ENCODE measurements at regions not wholly inside any gene's neighbourhood (a gene's known extent, or its start where the extent isn't known, plus 50 kb on each side); places are given as distances from the start of the nearest gene placed in this dataset.
"Not testable (repeated sequence)": the region's sequence is repeated elsewhere in the genome, so short reads cannot be mapped to it uniquely, and the experiment has no call there.

DNA sequence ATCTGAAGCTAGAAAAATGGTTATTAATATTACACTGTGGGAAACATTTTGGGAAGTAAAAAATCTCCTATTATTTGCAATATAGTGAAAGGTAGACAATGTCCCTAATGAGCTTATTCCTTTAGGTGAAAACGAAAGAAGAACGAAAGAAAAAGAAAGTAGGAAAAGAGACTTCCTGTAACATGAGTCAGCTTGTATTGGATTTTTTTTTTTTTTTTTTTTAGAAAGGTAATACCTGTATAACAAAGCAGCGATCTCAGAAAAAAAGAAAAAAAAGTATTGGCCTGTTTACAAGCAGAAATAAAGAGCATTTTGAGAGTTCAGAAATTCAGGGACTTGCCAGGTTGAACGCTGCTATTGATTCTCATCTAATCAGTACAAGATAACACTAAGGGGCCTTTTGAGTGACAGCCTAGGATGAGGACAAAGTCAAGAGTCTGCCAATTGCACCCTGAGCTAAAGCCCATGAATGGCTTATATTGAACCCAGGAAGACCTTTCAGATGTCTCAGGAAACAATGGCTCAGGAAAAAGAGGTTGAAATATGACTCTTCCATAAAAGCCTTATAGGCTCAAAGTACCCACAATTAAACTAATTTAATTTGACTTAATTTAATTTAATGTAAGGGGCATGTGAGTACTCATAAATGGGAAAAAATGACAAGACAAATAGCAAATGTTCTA is 615.6 kb upstream of the CDH2 start:
- no peak for DNase-seq

DNA sequence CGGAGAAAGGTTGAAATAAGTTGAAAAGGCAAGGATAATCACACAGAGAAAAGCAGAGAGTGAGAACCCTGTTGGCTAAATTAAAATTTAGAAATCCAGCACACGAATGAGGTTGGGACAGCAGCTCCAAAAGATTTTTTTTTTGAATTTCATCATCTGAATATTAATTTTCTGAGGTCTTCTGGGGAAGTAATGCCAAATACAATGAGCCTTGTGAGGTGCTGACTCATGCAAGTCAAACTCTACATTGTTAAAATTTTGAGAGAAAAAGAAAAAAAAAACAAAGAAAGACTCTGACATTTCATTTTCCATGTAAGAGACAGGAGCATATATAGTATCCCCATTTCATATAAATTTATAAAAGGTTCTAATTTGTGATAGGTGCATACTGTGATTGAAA is 614.2 kb upstream of the CDH2 start:
- DNase-seq = no peak

DNA sequence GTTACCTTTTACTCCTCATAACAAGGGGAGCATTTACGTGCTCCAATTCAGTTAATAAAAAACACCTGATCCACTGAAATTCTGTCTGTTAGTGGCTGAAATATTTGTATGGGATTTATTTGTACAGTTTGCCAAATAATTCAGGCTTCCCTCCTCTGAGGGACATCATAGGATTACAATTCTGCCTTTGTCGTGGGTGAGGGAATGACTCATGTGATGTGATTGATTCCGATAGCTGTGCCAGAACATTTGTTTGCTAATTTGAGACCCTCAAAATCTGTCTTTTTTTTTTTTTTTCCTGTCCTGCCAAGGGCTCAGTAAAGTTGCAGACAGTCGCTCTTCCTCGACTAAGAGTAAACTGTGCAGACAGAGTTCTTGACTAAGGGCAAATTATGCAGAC is 612.6 kb upstream of the CDH2 start:
- no peak for DNase-seq

DNA sequence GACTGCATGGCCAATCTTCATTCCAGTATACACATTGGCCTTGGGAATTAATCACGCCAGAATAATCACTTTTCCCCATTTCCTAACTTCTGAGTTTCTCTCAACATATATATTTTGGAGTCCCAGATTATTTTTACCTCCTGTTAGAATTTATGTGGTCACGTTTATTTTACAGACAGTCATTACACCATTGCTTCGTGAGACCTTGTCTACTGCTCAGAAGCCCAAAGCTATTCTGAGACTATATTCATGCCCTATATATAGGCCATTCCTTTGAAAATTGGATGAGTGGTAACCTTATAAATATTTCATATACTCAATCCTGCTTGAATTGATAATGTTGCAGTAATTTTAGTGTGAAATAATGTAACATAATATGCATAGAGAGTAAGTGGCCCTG is 610.0 kb upstream of the CDH2 start:
- no peak for DNase-seq

DNA sequence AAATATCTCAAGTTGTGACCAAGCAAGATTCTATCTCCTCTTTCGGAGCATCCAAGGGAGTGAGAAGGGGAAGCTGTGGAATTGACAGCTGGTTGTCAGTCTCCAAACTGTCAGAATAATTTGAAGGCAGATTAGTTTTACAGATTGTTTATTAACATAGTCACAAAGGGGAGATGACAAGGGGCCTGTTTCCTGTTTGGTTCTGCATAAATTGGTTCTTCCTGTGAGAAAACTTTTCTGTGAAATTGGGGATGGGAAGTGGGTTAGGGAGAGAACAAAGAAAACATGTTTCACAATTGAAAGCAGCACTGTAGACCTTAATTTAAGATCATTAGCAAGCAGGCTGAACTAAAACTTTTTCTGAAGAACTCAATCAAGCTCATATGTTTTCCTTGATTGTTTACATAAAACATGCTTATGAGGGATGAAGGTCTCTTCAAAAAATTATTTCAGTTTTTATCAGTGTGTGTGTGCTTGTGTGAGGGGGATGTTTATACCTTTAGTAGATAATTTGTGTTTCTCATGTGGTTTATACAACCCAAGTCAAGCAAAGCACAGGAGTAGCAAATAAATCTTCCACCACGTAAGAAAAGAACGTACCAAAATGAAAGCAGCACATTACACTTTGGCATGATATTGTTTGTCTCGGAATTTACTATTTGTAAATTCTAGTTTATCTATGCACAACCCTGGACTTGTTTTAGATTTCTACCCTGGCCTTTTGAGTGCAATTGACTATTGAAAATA is 604.9 kb upstream of the CDH2 start:
- no peak for DNase-seq

DNA sequence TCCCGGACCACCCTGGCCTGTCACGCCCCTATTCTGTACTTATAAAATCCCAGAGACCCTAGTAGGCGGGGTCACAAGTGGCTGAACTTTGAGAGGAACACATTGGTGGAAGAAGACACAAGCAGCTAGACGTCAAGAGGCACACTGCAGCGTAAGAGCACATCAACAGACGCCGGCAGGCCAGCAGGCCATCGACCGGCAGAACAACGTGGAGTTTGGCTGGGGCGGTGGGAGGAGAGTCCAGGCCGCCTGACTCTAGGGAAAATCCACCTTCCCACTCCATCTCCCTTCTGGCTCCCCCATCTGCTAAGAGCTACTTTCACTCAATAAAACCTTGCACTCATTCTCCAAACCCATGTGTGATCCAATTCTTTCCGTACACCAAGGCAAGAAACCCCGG is 601.8 kb upstream of the CDH2 start:
- no peak for DNase-seq

DNA sequence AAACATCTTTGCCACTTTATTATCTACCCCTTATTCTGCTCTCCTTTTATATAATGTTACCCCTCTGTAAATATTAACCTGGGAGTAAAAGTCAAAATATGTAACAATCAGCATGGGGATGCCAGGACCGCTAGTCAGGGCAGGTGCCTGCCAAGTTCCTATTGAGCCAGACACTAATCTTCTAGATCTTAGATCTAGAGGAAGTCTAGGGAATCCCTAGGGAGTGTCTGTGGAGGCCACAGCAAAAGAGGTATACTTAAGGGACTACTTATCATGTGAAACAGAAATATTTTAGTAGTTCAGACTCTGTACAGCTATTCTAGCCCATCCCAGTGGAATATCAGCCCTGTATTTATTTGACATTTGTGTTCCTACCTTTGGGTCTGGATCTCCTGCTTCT is 600.8 kb upstream of the CDH2 start:
- no peak for DNase-seq

DNA sequence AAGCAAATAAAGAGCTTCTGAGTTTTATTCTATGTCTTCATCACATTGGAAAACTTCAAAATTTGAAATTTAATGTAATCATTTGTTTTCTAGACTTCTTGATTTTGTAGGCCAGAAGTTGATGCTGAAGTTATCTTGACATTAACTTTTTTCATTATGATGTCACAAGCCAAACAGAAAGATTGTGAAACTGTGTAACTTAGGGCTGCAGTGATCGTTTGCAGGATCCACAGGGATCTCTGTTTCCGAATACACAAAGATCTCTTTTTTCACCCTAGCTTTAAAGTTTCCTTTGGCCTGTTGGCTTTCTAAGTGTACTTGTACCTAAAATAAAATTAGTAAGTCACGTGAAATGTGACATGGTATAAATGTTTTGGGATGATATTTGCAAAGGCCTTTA is 594.9 kb upstream of the CDH2 start:
- DNase-seq = no peak

DNA sequence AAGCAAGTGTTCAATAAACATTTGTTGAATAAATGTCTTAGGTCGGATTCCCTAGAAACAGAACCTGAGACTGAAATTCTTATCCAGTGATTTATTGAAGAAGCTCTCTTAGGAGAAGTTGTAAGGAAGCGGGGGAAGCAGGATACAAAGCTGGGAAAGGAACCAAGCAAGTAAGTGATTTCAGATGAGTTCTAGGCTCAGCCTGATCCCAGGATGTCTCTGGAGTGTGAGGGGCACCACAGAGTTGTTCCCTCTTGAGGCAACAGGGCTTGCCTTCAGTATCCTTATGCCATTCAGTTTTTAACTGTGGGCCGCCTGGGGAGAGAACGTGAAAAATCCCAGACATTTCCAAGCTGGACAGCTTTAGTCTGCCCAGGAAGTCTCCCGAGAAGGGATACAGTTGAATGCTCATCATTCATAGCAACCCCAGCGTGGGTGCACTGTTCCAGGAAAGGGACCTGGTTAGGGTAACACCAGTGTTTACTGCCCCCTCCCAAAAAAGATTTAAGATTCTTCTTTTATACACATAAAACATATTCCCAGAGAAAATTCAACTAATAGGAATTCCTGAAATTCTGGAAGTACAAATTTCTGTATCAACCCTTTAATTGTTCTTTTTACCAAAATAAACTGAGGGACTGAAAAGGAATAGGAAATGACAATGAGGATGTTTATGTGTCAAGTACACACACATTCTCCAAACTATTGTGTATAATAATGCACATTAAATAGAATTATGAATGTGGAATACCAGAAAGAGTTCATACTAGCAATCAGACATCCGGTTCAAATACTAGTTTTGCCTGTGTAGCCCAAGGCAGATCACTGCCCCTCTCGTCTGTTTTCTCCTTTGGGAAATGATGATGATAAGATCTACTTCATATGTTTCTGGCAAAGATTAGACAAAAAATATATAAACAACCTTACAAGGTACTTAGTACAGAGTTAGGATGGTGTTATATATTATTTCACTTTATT is 592.1 kb upstream of the CDH2 start:
- no peak for DNase-seq

DNA sequence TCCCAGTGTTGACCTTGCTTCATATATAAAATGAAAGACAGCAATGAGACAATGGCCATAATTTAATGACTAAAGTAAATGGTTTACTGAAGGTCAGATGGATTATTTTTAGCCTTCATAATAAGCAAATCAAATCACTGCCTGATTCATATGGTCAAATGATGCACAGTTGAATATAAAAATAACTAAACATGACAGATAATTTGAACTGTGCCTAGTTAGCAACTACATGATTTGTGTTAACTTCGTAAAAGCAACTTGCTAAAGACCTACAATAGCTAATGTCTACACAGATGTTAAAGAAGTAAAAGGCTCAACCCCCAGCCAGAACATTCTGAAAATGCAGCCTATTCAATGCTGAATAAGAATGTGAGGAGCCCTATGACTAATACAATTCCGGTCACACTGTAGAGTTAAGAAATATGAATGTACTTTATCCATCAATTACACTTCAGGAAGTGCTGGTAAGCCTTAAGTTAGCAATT is 590.8 kb upstream of the CDH2 start:
- no peak for DNase-seq

DNA sequence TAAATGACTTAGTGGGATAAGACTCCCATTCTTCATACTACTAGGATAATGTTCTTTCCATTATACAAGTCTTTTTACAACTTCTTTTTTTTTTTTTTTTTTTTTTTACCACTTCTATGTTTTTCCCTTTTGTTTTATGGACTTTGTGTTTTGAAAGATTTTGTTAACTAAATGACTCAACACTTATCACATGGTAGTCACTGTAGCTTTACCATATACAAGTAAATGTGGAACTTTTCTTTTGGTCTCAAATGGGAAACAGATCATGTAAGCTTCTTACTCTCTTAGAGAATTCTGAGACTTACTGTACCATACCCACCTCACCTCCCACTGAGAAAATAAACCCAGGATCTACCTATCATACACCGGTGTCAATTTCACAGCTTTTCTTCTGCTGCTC is 590.3 kb upstream of the CDH2 start:
- no peak for DNase-seq

DNA sequence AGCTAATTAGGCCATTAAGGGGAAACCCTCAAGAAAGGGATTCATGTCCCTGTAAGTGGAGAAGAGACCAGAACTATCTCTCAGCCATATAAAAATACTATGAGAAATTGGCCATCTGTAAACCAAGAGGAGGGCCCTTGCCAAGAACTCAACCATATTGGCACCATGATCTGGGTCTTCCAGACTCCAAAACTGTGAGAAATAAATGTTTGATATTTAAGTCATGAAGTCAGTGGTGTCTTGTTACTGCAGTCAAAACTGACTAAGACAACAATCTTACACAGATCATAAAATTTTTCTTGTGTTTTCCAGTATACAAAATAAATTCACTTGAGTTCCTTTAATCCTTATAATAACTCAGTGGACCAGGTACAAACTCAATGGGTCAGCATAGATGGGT is 589.8 kb upstream of the CDH2 start:
- DNase-seq = no peak

DNA sequence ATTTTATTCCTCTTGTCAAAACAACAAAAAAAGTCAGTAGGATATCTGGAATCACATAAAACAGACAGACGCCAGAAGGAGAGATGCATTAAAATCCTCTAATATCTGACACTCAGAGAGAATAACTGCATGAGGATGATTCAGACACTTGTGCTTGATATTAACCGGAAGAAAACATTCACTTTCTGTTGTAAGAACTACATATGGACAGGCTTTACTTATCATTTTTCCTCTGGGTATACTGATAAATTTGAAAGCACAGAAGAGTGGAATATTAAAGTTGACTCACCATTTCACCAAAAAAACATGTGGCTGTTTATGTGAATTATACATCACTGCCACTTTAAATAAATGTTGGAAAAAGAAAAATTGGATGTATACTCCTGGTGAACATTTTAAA is 589.1 kb upstream of the CDH2 start:
- no peak for DNase-seq

DNA sequence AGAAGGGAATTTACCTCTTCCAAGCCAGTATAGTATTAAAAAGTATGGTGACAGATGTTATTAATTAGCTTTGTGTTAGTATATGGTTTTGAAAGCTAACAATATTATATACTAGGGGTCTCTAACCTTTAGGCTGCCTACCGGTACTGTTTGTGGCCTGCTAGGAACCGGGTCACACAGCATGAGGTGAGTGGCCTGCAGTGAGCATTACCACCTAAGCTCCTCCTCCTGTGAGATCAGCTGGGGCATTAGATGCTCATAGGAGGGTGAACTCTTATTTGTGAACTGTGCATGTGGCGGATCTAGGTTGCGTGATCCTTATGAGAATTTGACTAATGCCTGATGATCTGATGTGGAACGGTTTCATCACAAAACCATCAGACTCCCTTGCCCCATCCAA is 583.4 kb upstream of the CDH2 start:
- DNase-seq = no peak

DNA sequence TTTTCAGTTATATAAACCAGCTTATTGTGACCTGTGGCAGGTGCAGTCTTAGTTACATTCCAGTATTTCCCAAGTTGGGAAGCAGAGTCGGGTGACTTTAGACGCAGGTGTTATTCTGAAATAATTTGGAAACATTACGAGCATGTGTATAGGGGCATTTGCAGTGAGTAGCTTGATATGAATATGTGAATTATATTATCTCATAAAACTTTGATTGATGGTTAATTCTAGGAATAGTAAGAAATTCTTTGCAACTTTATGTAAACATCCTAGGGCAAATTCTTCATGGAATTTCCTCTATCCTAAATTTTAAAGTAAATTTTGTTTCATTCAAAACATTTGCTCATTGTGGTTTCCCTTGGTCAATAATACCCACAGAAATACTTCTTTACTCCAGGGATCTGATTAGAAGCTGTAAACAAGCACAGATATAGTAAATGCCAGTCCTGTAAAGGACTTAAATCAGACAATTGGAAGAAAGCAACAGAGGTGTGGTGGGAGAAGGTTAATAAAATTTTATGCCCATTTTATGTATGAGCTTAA is 580.6 kb upstream of the CDH2 start:
- DNase-seq = no peak

DNA sequence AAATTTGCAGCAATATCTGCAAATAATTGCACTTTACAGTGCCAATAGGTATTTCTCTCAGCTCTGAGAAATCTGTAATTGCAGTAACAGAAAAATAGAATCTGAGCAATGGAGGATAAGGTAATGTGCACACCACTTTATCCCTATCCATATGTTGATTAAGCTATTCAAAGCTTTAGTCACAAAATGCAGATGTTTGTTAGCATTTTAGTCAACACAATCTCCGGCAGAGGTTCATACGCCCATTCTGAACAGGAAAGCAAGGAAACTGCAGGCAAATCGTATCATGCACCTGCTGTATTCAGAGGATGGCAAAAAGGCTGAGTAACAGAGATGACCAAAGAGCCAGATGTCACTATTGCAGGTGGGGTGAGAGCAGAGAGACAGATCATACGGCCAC is 566.2 kb upstream of the CDH2 start:
- DNase-seq = no peak

DNA sequence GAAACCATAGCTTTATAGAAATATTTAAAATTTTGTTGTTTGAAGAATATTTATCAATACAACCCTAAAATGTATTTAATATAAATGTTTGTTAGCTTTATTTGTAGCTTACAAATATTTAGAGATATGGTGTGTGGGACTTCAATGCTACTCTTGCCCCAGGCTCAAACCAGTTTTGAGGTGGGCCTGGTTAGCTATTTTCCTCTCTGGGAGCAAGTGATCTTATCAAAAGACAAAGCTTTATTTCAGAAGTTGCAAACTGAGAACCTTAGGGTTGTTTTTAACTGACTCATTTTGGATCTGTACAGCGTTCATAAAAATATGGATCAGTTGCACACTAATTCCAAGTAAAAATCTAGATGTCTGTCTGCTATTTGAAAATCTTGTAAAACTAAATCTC is 563.6 kb upstream of the CDH2 start:
- no peak for DNase-seq

DNA sequence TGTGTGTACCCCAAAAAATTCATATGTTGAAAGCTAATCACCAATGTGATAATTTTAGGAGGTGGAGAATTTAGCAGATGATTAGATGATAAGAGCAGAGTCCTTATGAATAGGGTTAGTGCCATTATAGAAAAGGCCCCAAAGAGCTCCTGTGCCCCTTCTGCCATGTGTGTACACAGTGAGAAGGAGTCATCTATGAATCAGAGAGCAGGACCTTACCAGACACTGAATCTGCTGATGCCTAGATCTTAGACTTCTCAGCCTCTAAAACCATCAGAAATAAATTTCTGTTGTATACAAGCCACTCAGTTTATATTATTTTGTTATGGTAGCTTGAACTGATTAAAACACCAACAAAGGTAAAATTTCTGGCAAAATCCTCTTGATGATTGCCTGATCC is 560.0 kb upstream of the CDH2 start:
- DNase-seq = no peak

DNA sequence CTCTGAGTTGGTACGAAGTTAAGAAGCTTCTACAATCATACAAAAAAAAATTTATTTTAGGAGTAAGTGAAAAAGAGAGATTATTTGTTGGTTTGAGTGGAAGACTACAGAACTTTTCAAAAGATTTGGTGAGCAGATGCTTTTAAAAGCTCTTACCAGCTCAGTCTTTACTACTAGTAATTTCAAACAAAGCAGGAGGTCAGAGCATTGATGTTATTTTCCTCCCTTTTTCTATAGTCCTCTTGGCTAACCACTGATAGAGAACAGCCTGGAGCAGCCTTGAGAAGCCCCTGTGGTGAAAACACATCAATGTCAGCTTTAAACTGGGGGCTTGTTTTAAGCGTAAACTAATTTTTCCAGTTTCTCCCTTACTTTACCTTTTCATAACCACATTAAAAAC is 559.3 kb upstream of the CDH2 start:
- DNase-seq = no peak

DNA sequence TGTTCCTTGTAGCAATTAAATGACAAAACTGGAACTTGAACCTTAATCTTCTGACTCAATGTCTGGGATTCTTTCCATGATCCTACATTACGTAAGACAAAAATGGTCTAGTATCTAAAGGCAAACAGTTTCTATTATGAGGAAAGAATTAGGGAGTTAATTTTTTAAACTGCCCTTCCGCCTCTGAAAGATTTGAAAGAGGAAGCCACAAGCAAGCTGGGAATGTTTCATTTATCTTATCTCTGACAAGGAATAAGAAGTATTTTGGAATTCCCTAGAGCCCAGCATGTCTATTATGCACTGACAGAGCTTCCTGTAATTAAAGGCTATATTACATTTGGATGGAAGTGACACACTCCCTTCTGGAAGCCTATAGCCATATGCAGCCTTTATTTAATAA is 558.8 kb upstream of the CDH2 start:
- no peak for DNase-seq

DNA sequence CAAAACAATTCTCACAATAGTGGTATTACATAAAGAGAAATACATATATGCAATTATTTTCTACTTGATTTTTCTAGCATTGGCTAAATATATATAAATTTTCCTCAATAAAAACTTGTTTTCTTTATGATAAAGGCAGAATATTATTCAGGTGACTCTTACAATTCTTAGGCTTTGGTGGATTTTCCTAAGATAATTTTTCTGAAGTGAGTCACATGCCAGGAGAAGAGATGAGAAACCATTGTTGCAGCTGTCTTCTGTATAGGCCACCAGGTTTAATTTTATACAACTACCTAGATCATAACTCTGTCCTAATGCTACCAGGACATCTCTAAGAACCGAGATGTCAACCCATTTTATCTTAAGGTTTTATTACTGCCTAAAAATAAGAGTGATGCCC is 552.4 kb upstream of the CDH2 start:
- no peak for DNase-seq

DNA sequence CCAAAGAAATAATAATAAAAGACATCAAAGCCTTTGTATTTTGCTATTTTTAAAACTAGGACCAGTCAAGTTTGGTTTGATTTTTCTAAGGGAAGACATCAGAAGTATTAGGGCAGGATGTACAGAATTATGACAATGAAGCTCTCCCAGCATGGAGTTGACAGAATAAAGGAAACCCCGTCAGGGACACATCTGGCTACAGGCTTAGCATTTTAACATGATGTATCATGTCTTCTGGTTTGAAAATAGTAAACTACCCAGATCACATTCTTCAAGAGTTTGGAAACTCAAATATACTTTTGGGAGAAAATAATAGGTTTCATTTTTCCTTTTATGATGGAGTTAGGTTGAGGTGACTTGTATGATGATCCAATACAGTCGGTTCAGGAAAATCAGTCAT is 552.0 kb upstream of the CDH2 start:
- DNase-seq = no peak

DNA sequence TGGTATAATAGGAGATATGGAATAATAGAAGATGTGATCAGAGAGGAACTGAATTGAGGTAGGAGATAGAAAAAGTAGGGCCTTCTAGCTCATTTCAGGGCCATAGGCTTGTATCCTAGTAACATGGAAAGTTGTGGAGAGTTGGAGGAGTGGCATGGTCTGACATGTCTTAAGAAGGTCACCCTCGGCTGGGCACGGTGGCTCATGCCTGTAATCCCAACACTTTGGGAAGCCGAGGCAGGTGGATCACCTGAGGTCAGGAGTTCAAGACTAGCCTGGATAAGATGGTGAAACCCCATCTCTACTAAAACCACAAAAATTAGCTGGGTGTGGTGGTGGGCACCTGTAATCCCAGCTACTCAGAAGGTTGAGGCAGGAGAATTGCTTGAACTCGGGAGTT is 550.3 kb upstream of the CDH2 start:
- DNase-seq = not testable (repeated sequence)
